ENCODE measurements at regions not wholly inside any gene's neighbourhood (a gene's known extent, or its start where the extent isn't known, plus 50 kb on each side); places are given as distances from the start of the nearest gene placed in this dataset.

GRCh38 chr5:34550964-34551363 lies 105.2 kb upstream of the RAI14 start:
- H3K9me3 Mint-ChIP-seq: peaks cover 20% of the 10 kb centered on the region
- ATAC-seq: no peak
- H3K4me1 Mint-ChIP-seq: peaks cover 53% of the 10 kb centered on the region
- ChIA-PET CTCF (no interaction called here), POLR2A (no interaction called here)
- no peak overlapping the region for H3K4me3 Mint-ChIP-seq
- H3K27ac Mint-ChIP-seq: no peak overlapping the region
- no peak for DNase-seq (ENCODE audit: low spot score)
- peaks cover 3% of the 10 kb centered on the region; the same call in 1 of the 2 replicates for H3K27me3 Mint-ChIP-seq (ENCODE audit: low read depth)
- TF ChIP-seq ARID4B (CRISPR knock-in tag; IDR thresholded peaks at IDR 0.05; ENCODE audit: borderline replicate concordance) (no peak), ZNF121 (CRISPR knock-in tag; IDR thresholded peaks at IDR 0.05) (no peak), ZNF671 (CRISPR knock-in tag; IDR thresholded peaks at IDR 0.05) (no peak), ZBTB43 (CRISPR knock-in tag; IDR thresholded peaks at IDR 0.05) (no peak)
- peaks cover 17% of the 10 kb centered on the region for H3K36me3 Mint-ChIP-seq

GRCh38 chr5:34551911-34552433 lies 104.2 kb upstream of the RAI14 start:
- H3K36me3 Mint-ChIP-seq: peaks cover 7% of the 10 kb centered on the region
- ChIA-PET POLR2A (no interaction called here), CTCF (no interaction called here)
- peaks cover 53% of the 10 kb centered on the region for H3K4me1 Mint-ChIP-seq
- H3K4me3 Mint-ChIP-seq: no peak overlapping the region
- peaks cover 10% of the 10 kb centered on the region for H3K9me3 Mint-ChIP-seq
- H3K27me3 Mint-ChIP-seq (ENCODE audit: low read depth): peaks cover under 1% of the 10 kb centered on the region; the same call in 1 of the 2 replicates
- H3K27ac Mint-ChIP-seq: no peak overlapping the region
- DNase-seq (ENCODE audit: low spot score) (no peak), ATAC-seq (no peak)
- TF ChIP-seq SMAD3 (CRISPR knock-in tag; IDR thresholded peaks at IDR 0.05; ENCODE audit: borderline replicate concordance) (no peak), CDX4 (CRISPR knock-in tag; IDR thresholded peaks at IDR 0.05; ENCODE audit: borderline replicate concordance) (no peak), ZNF423 (CRISPR knock-in tag; IDR thresholded peaks at IDR 0.05) (no peak), ELF4 (CRISPR knock-in tag; IDR thresholded peaks at IDR 0.05; ENCODE audit: low read depth) (no peak), E2F5 (CRISPR knock-in tag; IDR thresholded peaks at IDR 0.05) (no peak), ZNF317 (CRISPR knock-in tag; IDR thresholded peaks at IDR 0.05; ENCODE audit: borderline replicate concordance, low read depth) (no peak), USF2 (CRISPR knock-in tag; IDR thresholded peaks at IDR 0.05) (no peak), ATF3 (CRISPR knock-in tag; conservative IDR thresholded peaks at IDR 0.05) (no peak), IRF1 (CRISPR knock-in tag; IDR thresholded peaks at IDR 0.05) (no peak), ATF2 (CRISPR knock-in tag; IDR thresholded peaks at IDR 0.05; ENCODE audit: borderline replicate concordance, low read depth) (no peak), ZSCAN18 (CRISPR knock-in tag; IDR thresholded peaks at IDR 0.05) (no peak), ATF6 (CRISPR knock-in tag; IDR thresholded peaks at IDR 0.05) (no peak), SP1 (CRISPR knock-in tag; conservative IDR thresholded peaks at IDR 0.05) (no peak), CREM (CRISPR knock-in tag; IDR thresholded peaks at IDR 0.05) (no peak), GABPB1 (CRISPR knock-in tag; IDR thresholded peaks at IDR 0.05) (no peak), ESRRA (CRISPR knock-in tag; IDR thresholded peaks at IDR 0.05; ENCODE audit: borderline replicate concordance) (no peak), ZNF138 (CRISPR knock-in tag; conservative IDR thresholded peaks at IDR 0.05) (no peak)
